DMS153 (cell line): ENCODE measurements at regions not wholly inside any gene's neighbourhood (a gene's known extent, or its start where the extent isn't known, plus 50 kb on each side); places are given as distances from the start of the nearest gene placed in this dataset.

Experiments used
- DNase-seq: peaks from one replicate; lab custom pipeline; 2025; lab: John Stamatoyannopoulos, UW

- DNase-seq = no peak
Measured at GRCh38 chr5:35319333-35320002, 89.2 kb upstream of the PRLR start.

DNA sequence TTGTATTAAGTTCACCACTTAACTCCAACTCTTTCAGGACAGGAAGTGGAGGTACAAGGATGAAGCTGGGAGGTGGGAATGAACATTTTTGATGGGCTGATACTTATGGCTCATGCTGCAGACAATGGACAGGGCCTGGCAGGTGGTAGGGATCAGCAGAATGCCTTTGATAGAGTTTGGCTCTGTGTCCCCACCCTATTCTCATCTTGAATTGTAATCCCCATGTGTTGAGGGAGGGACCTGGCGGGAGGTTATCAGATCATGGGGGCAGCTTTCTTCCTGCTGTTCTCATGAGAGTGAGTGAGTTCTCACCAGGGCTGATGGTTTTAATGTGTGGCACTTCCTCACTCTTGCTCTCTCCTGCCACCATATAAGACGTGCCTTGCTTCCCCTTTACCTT, 87.3 kb upstream of the PRLR start:
- DNase-seq = no peak

DNA sequence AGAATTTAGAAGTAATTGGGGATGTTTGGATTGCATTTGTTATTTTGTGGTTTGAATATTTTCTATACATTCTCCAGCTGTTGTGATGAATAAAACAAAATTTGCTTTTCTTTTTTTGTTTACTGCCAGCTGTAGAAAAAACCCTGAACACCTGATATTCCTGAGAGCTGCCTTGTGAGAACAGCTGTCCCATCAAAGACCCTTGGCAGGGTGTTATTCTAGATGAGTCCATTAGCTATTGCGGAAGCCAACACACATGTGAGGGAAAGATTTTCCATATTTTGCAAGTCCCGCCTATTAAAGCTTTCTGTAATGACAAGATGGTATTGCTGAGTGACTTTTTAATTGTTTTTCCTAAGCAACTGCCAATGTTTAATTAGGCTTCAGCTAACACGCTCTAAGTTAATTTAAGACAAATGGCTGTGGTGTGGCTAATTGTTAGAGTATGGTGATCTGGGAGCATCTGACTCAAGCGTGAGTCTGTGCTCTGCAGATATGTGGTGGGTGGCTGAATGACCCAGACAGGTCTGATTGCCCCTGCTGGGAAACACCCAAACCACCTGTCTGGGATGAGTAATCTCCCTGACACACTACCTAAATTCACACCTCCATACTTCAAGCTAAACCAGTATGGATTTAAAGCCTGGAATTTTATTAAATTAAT, 86.5 kb upstream of the PRLR start:
- no peak for DNase-seq

- no peak for DNase-seq
Measured at GRCh38 chr5:35313291-35313690, 83.0 kb upstream of the PRLR start.

DNA sequence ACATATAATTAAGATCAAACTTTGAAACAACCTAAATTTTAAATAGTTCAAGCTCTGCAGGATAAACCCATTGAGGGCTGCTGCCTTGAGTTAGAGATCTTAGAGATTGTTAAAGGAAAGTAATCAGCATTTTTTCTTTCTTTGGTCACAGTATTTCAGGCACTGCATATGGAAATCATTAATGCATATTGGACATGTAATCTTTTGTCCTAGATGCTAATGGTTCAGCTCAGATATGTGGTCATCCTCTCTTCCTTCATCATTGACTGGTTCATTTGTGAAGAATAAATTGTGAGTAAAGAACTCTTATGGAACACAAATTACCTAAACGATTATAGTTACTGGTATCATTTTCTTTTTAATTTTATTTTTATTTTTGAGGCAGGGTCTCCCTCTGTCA, 82.0 kb upstream of the PRLR start:
- no peak for DNase-seq

GRCh38 chr5:35309365-35310130, 79.3 kb upstream of the PRLR start:
- DNase-seq = no peak

- DNase-seq = no peak
Measured at GRCh38 chr5:35308421-35308820, 78.1 kb upstream of the PRLR start.

DNA sequence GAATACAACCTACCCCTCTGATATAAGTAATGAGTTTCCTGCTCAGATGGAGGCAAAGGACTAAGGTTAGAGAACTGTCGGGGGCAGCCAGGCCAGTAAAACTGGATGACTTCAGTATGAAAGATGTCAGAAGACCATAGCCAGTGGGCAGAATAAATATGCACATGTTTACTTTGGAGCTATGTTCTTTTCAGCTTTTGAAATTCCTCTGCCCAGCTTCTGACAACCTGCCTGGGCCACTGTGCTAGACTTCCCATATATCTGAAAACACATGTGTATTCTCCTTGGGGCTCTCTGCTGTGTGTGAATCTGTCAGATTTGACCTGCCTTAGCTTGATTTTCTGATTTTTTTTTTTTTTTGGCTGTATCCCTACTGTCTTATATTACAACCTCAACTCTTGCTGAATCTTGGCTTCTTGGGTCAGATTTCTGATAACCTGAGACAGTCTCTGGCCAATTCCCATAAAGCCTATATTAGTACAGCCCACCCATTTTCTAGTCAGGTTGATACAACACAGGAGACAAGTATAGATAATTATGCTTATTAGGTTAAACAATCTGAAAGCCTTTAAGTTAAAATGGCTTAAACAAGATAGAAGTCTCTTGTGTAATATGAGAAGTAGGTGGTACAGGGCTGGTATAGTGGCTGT, 76.6 kb upstream of the PRLR start:
- no peak for DNase-seq

DNA sequence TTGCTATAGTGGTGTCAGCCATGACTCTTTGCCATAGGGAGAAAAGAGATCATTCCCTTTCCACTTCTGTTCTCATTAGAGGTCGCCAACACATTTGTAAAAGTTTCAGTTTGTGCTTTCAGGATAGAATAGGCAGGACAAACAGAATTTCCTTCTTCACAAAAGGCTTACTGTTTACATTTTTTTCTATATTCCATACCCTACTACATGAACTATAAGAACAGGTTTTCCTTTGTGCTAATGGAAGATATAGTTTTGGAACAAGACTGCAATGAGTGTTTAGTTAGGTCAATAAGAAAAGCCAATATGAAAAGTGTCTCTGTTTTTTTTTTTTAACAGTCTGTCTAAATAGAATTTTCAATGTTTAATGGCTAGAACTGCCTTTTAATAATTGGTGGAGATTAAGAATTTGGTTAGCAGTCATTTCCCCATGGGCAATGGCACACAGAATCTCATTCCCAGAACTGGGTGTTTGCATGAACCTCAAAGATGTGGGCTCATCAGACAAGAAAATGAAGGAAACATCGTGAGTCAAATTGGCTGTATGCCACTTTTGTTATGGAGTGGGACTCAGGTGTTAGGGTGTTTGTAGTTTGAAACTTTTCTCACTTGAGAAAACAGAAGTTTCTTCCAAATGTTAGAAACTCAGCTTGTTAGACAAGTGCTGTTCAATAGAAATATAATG, 75.2 kb upstream of the PRLR start:
- DNase-seq = no peak

- DNase-seq = no peak
Measured at GRCh38 chr5:35304291-35304690, 74.0 kb upstream of the PRLR start.

- no peak for DNase-seq
Measured at GRCh38 chr5:35303152-35303551, 72.9 kb upstream of the PRLR start.

DNA sequence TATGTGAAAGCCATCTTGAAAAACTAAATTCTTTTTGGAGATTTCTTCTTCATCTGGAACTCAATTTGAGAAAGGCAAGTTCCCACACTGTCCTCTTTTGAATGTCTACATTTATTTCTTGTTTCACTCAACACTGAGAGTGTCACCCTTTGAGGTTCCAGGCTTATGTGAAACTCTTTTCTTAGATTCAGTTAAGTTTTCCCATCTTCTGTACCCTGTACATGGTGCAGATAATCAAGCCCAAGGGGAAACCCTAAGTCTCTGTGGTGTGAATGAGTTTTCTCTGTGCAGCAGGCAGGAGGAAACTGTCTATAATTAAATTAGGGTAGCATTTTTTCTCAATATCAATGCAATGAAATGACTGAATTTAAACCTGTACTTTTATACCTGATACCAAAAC, 72.3 kb upstream of the PRLR start:
- DNase-seq = no peak

DNA sequence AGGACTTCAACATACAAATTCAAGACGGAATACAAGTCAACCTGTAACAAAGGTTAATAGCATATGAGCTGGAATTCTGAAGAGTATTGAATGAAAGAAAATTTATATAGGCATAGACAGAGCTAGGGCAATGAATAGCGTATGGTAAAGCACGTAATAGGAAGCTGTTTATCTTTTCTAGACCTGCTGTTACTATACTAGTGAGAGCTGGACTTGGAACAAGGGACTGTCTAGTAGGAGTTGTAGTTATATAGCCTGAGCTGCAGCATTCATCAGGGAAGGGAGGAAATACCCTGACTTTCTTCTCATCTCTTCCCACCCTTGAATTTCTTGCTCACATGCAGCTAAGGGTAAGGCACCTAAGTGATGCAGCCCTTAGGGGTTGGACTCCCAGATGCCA, 67.5 kb upstream of the PRLR start:
- no peak for DNase-seq

DNA sequence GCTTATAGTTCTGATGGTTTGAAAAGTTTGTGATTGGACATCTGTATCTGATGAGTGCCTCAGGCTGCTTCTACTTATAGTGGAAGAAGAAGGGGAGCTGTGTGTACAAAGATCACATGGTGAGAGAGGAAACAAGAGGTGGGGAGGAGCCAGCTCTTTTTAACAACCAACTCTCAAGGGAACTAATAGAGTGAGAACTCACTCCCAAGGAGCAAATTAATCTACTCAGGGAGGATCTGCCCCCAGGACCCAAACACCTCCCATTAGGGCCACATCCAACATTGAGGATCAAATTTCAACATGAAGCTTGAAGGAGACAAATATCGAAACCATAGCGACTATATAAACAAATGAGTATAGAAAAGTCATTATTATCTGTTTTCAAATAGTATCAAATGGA, 64.7 kb upstream of the PRLR start:
- no peak for DNase-seq

GRCh38 chr5:35294017-35294416, 63.7 kb upstream of the PRLR start:
- no peak for DNase-seq

DNA sequence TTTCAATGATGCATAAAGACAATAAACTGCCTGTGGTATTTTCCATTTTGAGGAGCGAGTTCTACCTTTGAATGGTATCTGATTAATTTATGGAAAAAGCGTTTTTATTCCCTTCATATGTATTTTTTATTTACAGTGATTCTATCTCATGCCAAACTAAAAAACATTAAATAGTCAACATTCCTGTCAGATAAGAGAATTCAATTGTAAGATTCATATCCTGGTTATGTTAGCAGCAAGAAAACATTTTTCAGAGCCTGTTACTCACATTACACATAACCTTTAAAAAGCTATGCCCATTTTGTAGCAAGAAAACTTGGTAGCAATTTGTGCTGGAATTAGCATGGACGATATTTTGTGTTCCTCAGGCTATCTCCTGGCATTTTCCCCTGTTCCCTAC, 55.1 kb upstream of the PRLR start:
- DNase-seq = no peak

DNA sequence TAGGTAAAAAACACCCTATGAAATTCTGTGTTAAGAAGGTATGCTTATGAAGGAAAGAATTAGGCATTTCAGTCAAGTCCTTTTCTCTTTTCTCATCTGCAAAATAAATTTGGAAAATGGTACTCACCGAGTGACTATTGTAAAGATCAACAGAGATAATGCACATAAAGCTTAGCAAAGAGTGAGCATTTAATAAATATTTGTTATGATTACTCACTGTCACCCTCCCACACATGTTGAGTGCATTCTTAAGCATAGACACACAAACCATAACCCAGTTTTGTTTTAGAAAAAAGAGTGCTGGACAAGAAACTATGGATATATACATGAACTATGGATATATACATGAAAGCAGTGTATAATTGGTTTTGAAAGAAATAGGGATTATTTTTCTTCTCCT, 54.7 kb upstream of the PRLR start:
- DNase-seq = no peak

DNA sequence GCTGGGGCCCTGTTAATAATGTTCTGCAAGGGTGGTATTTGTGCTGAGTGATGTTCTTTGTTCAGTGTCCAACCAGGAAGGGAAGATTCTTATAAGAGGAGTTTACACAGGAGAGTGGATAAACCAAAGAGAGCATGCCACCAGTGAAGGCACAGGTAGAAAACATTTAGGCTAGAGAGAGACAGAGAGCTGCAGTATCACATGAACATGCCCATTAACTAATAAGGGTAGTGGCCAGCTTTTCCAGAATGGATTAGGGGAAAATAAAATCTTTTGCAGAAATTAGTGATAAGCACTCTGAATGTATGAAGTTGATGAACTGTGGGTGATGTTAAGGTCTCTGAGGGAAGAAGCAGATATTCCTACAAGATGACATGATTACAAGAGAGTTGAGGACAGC, 54.1 kb upstream of the PRLR start:
- no peak for DNase-seq

DNA sequence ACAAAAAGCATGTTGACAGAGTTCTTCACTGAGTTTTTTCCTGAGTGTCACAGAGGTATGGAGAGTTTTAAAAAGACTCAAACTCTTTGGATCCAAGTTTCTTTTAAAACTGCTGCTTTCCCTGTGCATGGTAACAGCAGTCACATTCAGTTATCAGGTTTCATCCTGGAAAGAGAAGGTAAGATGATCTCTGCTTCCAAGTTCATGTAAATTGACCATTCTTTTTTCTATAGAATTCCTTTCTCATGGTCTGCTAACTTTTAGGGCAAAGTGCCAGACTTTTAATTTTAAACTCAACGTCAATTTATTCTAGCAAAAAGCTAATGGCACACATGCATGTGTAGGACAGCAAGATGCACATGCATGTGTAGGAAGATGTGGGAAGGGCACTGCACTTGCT, 52.5 kb upstream of the PRLR start:
- no peak for DNase-seq

DNA sequence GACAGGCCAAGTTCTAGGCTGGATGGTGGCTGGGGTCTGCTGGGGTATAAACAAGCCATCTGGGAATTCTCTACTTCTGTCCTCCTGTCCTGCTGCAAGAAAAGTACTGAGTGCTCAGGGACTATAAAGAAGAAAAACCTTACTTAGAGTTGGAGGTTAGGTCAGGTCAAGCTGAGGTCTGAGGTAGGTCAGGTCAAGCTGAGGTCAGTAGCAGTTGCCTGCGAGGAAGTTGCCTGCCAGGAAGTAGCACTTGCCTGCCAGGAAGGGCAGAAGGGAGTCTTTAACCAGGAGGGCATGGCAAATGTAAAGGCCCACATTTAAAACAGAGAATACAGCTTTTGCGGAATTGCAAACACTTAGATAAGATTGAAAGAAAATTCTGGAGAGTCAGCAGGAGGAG, 51.3 kb upstream of the PRLR start:
- DNase-seq = no peak
